Liver (tissue), 8 donors: ENCODE measurements at regions not wholly inside any gene's neighbourhood (a gene's known extent, or its start where the extent isn't known, plus 50 kb on each side); places are given as distances from the start of the nearest gene placed in this dataset.

Source experiments
- DNase-seq: peaks from one replicate; pipeline ENCODE4 v3.0.0-alpha.2; 2017; ENCODE audit warnings: low spot score
- H3K27ac ChIP-seq, 2 donors: one replicate each; pipeline ENCODE4 v1.7.0; 2013; ENCODE audit warnings: inconsistent platforms in 2 of 2, low read length in 2 of 2, control low read depth in 1 of 2, low read depth in 1 of 2, mild to moderate bottlenecking in 1 of 2
- H3K27me3 ChIP-seq, 4 donors: one replicate each; pipeline versions ENCODE4 v1.6.1 to v1.7.0; 2013; ENCODE audit warnings: low read length in 3 of 4, inconsistent platforms in 1 of 4, mild to moderate bottlenecking in 1 of 4, moderate library complexity in 1 of 4; ENCODE audit not compliant: control insufficient read depth in 4 of 4, insufficient read depth in 4 of 4
- H3K36me3 ChIP-seq, 4 donors: one replicate each; pipeline versions ENCODE4 v1.6.1 to v1.7.0; 2013; ENCODE audit warnings: low read length in 3 of 4, mild to moderate bottlenecking in 3 of 4, low read depth in 1 of 4, moderate library complexity in 1 of 4; ENCODE audit not compliant: control insufficient read depth in 4 of 4, insufficient read depth in 3 of 4
- H3K4me1 ChIP-seq, 4 donors: one replicate each; pipeline versions ENCODE4 v1.6.1 to v1.7.0; 2013; ENCODE audit warnings: low read length in 3 of 4, mild to moderate bottlenecking in 3 of 4, moderate library complexity in 1 of 4; ENCODE audit not compliant: control insufficient read depth in 4 of 4, insufficient read depth in 4 of 4
- H3K4me3 ChIP-seq, 3 donors: one replicate each; pipeline versions ENCODE4 v1.6.1 to v1.7.0; 2013; ENCODE audit warnings: low read length in 3 of 3, control low read depth in 1 of 3, low read depth in 1 of 3, mild to moderate bottlenecking in 1 of 3
- H3K9ac ChIP-seq, 2 donors: one replicate each; pipeline ENCODE4 v1.7.0; 2013; ENCODE audit warnings: low read length in 2 of 2, mild to moderate bottlenecking in 2 of 2, moderate library complexity in 2 of 2, control low read depth in 1 of 2, low read depth in 1 of 2
- H3K9me3 ChIP-seq, 4 donors: one replicate each; pipeline versions ENCODE4 v1.6.1 to v1.7.0; 2013; ENCODE audit warnings: low read length in 3 of 4; ENCODE audit not compliant: control insufficient read depth in 4 of 4
- EGR1 ChIP-seq, 2 donors: IDR thresholded peaks; 2 replicates each; pipeline ENCODE4 v1.6.1; 2016 to 2018; ENCODE audit warnings: antibody characterized with exemption in 2 of 2, low read depth in 2 of 2
- FOXA1 ChIP-seq: IDR thresholded peaks from 2 replicates; pipeline ENCODE4 v1.6.1; 2016; ENCODE audit warnings: antibody characterized with exemption
- FOXA2 ChIP-seq: IDR thresholded peaks from 2 replicates; pipeline ENCODE4 v1.6.1; 2016; ENCODE audit warnings: antibody characterized with exemption
- GABPA ChIP-seq, 2 donors: IDR thresholded peaks in 1 of 2; conservative IDR thresholded peaks in 1 of 2; 2 replicates each; pipeline ENCODE4 v1.6.1; 2016; ENCODE audit warnings: antibody characterized with exemption in 2 of 2, mild to moderate bottlenecking in 1 of 2, moderate library complexity in 1 of 2
- HNF4A ChIP-seq, 2 donors: conservative IDR thresholded peaks; 2 replicates each; pipeline ENCODE4 v1.6.1; 2016; ENCODE audit warnings: antibody characterized with exemption in 2 of 2, mild to moderate bottlenecking in 2 of 2
- HNF4G ChIP-seq: IDR thresholded peaks from 2 replicates; pipeline ENCODE4 v1.6.1; 2016; ENCODE audit warnings: antibody characterized with exemption
- JUND ChIP-seq, 2 donors: IDR thresholded peaks; 2 replicates each; pipeline ENCODE4 v1.6.1; 2016; ENCODE audit warnings: antibody characterized with exemption in 2 of 2
- NR2F2 ChIP-seq: IDR thresholded peaks from 2 replicates; pipeline ENCODE4 v1.6.1; 2016; ENCODE audit warnings: antibody characterized with exemption
- RAD21 ChIP-seq, 2 donors: IDR thresholded peaks; 2 replicates each; pipeline ENCODE4 v1.6.1; 2016; ENCODE audit warnings: antibody characterized with exemption in 2 of 2, mild to moderate bottlenecking in 2 of 2
- RXRA ChIP-seq, 2 donors: IDR thresholded peaks; 2 replicates each; pipeline ENCODE4 v1.6.1; 2017 to 2018; ENCODE audit warnings: antibody characterized with exemption in 2 of 2, mild to moderate bottlenecking in 1 of 2
- SP1 ChIP-seq: IDR thresholded peaks from 2 replicates; pipeline ENCODE4 v1.6.1; 2018; ENCODE audit warnings: antibody characterized with exemption, mild to moderate bottlenecking
- TAF1 ChIP-seq: conservative IDR thresholded peaks from 2 replicates; pipeline ENCODE4 v1.6.1; 2016; ENCODE audit warnings: antibody characterized with exemption, mild to moderate bottlenecking
- YY1 ChIP-seq: IDR thresholded peaks from 2 replicates; pipeline ENCODE4 v1.6.1; 2016; ENCODE audit warnings: antibody characterized with exemption, mild to moderate bottlenecking
- WGBS: extraction: QIAGEN DNeasy Blood & Tissue Kit; methylation state at CpG from one replicate; pipeline ENCODE4 v1.1.7; 2013; 5-methylcytosine and 5-hydroxymethylcytosine counted together
- TF ChIP-seq, protein P1 (sequence below): IDR thresholded peaks from 2 replicates; pipeline ENCODE4 v1.6.1; 2016; ENCODE audit warnings: antibody characterized with exemption
- TF ChIP-seq, protein P2 (sequence below): fragments of 150-350 bp; IDR thresholded peaks from 2 replicates; pipeline ENCODE4 v1.5.1; 2017; ENCODE audit warnings: improper control_type of control experiment, low read depth, low read length; ENCODE audit not compliant: missing input control
- TF ChIP-seq, protein P3 (sequence below): IDR thresholded peaks from 2 replicates; pipeline ENCODE4 v1.6.1; 2016; ENCODE audit warnings: antibody characterized with exemption, mild to moderate bottlenecking
- TF ChIP-seq, protein P4 (sequence below): IDR thresholded peaks from 2 replicates; pipeline ENCODE4 v1.6.1; 2016; ENCODE audit warnings: antibody characterized with exemption
- TF ChIP-seq, protein P5 (sequence below): IDR thresholded peaks from 2 replicates; pipeline ENCODE4 v1.6.1; 2016; ENCODE audit warnings: antibody characterized with exemption
- donor health status: healthy.
- donor health status: healthy.
- donor health status: healthy.
- donor health status: healthy.
- donor health status: healthy.

DNA sequence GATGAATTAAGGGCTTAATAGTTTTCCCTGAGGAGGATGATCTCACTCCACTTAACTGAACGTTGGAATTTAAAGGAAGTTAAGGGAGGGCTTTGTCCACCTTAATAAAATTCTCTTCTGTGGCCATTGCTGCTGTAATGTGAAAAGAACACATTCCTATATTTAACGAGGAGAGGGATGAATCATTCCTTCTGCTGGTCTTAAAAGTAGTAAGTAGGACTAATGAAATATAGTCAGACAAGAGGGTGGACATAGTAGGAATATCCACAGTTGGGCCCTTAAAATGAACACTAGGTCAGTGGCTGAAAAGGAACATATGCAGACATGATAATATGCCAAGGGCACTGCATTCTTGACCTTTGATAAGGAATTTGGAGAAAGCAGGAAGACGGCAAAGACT, 405.6 kb downstream of the PMP22 start:
- H3K9ac ChIP-seq, result no peak overlapping the region
- no peaks in the 10 kb centered on the region for H3K27me3 ChIP-seq
- H3K4me3 ChIP-seq, result no peak overlapping the region
- no peak overlapping the region for H3K27ac ChIP-seq
- H3K36me3 ChIP-seq, result no peaks in the 10 kb centered on the region
- H3K9me3 ChIP-seq, result no peaks in the 10 kb centered on the region
- TF ChIP-seq RAD21 (IDR thresholded peaks at IDR 0.05), result no peak
- TF ChIP-seq NR2F2, result peak; percentile 39
- H3K4me1 ChIP-seq, result no peaks in the 10 kb centered on the region
- no peak for DNase-seq
- 58% methylated on average over 3 of the region's 3 CpGs for WGBS

DNA sequence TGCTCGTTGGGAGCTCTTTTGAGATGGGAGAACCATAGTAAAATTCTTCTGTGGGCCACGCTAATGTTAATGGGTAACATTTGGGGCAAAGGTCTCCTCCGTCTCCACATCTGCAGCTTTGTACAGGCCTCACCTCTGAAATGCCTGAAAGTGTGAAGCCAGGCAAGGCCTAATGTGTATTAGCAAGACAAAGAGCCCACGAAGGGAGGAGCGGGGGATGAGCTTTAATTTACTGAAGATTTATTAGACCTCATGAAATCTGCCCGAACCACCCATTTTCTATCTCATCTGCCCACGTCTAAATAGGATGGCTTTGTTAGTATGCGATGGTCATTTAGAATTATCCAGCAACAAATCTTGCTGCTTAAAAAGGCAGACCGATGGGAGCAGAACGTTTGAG, 408.9 kb downstream of the PMP22 start:
- Histone ChIP-seq H3K9ac (no peak overlapping the region), H3K9me3 (no peaks in the 10 kb centered on the region), H3K4me1 (no peaks in the 10 kb centered on the region), H3K36me3 (no peaks in the 10 kb centered on the region), H3K4me3 (no peak overlapping the region), H3K27ac (no peak overlapping the region), H3K27me3 (no peaks in the 10 kb centered on the region)
- 88% methylated on average over 10 of the region's 10 CpGs for WGBS
- DNase-seq, result no peak
- TF ChIP-seq, protein P1, sequence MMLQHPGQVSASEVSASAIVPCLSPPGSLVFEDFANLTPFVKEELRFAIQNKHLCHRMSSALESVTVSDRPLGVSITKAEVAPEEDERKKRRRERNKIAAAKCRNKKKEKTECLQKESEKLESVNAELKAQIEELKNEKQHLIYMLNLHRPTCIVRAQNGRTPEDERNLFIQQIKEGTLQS, result no peak
- TF ChIP-seq EGR1 (IDR thresholded peaks at IDR 0.05; ENCODE audit: low read depth in 2 of 2) (no peak), GABPA (IDR thresholded peaks at IDR 0.05 in 1 of 2, conservative IDR thresholded peaks at IDR 0.05 in 1 of 2) (no peak), HNF4G (no peak), FOXA1 (no peak), RXRA (IDR thresholded peaks at IDR 0.05) (no peak), FOXA2 (no peak), NR2F2 (no peak)
- TF ChIP-seq, protein P2, sequence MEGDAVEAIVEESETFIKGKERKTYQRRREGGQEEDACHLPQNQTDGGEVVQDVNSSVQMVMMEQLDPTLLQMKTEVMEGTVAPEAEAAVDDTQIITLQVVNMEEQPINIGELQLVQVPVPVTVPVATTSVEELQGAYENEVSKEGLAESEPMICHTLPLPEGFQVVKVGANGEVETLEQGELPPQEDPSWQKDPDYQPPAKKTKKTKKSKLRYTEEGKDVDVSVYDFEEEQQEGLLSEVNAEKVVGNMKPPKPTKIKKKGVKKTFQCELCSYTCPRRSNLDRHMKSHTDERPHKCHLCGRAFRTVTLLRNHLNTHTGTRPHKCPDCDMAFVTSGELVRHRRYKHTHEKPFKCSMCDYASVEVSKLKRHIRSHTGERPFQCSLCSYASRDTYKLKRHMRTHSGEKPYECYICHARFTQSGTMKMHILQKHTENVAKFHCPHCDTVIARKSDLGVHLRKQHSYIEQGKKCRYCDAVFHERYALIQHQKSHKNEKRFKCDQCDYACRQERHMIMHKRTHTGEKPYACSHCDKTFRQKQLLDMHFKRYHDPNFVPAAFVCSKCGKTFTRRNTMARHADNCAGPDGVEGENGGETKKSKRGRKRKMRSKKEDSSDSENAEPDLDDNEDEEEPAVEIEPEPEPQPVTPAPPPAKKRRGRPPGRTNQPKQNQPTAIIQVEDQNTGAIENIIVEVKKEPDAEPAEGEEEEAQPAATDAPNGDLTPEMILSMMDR, result no peak

DNA sequence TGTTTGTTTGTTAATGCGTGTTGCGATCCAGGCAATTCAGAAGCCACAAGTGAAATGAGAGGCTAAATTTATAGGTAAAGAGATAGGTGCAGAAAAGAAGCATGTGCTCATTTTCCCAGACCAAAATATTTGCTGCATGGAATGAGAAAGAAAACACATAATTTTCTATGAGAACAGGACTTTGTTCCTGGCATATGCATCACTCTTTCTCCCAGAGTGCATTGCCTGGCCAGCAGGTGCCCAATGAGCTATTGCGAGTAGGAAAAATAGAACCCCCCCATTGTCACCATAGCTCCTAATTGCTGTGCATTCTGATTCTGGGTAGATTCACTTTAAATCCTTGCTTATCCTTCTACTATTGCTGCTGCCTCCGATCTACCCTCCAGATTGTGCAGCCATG, 410.4 kb downstream of the PMP22 start:
- Histone ChIP-seq H3K9me3 (no peaks in the 10 kb centered on the region), H3K27ac (no peak overlapping the region), H3K4me3 (no peak overlapping the region), H3K9ac (no peak overlapping the region), H3K27me3 (no peaks in the 10 kb centered on the region), H3K4me1 (no peaks in the 10 kb centered on the region), H3K36me3 (no peaks in the 10 kb centered on the region)
- DNase-seq, result no peak
- WGBS, result 97% methylated on average over 4 of the region's 4 CpGs
- TF ChIP-seq EGR1 (IDR thresholded peaks at IDR 0.05; ENCODE audit: low read depth in 2 of 2) (no peak), RXRA (IDR thresholded peaks at IDR 0.05) (no peak), TAF1 (no peak), GABPA (IDR thresholded peaks at IDR 0.05 in 1 of 2, conservative IDR thresholded peaks at IDR 0.05 in 1 of 2) (no peak), RAD21 (IDR thresholded peaks at IDR 0.05) (no peak), JUND (IDR thresholded peaks at IDR 0.05) (no peak), NR2F2 (no peak), HNF4G (no peak), HNF4A (conservative IDR thresholded peaks at IDR 0.05) (no peak), SP1 (no peak), FOXA2 (no peak), FOXA1 (no peak), YY1 (no peak)
- TF ChIP-seq, protein P1, result no peak
- TF ChIP-seq, protein P3, sequence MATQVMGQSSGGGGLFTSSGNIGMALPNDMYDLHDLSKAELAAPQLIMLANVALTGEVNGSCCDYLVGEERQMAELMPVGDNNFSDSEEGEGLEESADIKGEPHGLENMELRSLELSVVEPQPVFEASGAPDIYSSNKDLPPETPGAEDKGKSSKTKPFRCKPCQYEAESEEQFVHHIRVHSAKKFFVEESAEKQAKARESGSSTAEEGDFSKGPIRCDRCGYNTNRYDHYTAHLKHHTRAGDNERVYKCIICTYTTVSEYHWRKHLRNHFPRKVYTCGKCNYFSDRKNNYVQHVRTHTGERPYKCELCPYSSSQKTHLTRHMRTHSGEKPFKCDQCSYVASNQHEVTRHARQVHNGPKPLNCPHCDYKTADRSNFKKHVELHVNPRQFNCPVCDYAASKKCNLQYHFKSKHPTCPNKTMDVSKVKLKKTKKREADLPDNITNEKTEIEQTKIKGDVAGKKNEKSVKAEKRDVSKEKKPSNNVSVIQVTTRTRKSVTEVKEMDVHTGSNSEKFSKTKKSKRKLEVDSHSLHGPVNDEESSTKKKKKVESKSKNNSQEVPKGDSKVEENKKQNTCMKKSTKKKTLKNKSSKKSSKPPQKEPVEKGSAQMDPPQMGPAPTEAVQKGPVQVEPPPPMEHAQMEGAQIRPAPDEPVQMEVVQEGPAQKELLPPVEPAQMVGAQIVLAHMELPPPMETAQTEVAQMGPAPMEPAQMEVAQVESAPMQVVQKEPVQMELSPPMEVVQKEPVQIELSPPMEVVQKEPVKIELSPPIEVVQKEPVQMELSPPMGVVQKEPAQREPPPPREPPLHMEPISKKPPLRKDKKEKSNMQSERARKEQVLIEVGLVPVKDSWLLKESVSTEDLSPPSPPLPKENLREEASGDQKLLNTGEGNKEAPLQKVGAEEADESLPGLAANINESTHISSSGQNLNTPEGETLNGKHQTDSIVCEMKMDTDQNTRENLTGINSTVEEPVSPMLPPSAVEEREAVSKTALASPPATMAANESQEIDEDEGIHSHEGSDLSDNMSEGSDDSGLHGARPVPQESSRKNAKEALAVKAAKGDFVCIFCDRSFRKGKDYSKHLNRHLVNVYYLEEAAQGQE, result no peak
- TF ChIP-seq, protein P4, sequence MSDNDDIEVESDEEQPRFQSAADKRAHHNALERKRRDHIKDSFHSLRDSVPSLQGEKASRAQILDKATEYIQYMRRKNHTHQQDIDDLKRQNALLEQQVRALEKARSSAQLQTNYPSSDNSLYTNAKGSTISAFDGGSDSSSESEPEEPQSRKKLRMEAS, result no peak
- TF ChIP-seq, protein P2, result no peak
- TF ChIP-seq, protein P5, sequence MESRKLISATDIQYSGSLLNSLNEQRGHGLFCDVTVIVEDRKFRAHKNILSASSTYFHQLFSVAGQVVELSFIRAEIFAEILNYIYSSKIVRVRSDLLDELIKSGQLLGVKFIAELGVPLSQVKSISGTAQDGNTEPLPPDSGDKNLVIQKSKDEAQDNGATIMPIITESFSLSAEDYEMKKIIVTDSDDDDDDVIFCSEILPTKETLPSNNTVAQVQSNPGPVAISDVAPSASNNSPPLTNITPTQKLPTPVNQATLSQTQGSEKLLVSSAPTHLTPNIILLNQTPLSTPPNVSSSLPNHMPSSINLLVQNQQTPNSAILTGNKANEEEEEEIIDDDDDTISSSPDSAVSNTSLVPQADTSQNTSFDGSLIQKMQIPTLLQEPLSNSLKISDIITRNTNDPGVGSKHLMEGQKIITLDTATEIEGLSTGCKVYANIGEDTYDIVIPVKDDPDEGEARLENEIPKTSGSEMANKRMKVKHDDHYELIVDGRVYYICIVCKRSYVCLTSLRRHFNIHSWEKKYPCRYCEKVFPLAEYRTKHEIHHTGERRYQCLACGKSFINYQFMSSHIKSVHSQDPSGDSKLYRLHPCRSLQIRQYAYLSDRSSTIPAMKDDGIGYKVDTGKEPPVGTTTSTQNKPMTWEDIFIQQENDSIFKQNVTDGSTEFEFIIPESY, result no peak
